ENCODE measurements at regions not wholly inside any gene's neighbourhood (a gene's known extent, or its start where the extent isn't known, plus 50 kb on each side); places are given as distances from the start of the nearest gene placed in this dataset.
"Not testable (repeated sequence)": the region's sequence is repeated elsewhere in the genome, so short reads cannot be mapped to it uniquely, and the experiment has no call there.

DNA sequence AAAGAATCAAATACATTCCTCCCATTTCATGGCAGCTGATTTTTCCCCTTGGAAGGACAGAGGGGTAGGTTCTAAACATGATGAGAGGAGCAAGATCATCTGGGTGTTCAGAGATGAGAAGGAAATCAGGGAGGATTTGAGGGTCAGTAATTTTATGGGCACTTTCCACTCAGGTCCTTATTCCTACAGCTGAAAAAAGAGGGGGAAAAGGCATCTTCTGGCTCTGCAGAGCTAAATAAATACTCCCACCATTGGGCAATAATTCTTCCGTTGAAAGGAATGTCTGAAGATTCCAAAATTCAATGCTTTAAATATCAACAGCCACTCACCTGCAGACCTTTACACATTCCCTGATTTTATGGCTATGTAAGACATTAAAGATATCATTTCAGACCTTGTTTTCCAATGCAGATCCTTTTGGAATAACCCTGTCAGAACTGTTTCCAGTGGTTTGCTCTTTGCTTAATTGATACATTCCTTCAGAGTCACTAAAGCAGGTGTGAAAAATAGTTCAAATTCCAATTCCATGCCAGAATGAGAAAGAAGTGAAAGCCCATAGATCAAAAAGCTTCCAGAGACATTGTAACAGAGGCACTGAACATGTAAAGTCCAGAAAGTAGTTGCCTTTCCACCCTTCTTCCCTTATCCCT, 233.3 kb upstream of the KRR1 start:
- Histone ChIP-seq H3K9me3 (no peaks in the 10 kb centered on the region), H3K4me3 (no peak overlapping the region), H3K36me3 (ENCODE audit: low read depth) (no peaks in the 10 kb centered on the region), H3K4me1 (ENCODE audit: low read depth) (no peaks in the 10 kb centered on the region)
- DNase-seq, result no peak
- TF ChIP-seq, protein P1, sequence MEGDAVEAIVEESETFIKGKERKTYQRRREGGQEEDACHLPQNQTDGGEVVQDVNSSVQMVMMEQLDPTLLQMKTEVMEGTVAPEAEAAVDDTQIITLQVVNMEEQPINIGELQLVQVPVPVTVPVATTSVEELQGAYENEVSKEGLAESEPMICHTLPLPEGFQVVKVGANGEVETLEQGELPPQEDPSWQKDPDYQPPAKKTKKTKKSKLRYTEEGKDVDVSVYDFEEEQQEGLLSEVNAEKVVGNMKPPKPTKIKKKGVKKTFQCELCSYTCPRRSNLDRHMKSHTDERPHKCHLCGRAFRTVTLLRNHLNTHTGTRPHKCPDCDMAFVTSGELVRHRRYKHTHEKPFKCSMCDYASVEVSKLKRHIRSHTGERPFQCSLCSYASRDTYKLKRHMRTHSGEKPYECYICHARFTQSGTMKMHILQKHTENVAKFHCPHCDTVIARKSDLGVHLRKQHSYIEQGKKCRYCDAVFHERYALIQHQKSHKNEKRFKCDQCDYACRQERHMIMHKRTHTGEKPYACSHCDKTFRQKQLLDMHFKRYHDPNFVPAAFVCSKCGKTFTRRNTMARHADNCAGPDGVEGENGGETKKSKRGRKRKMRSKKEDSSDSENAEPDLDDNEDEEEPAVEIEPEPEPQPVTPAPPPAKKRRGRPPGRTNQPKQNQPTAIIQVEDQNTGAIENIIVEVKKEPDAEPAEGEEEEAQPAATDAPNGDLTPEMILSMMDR (IDR thresholded peaks at IDR 0.05), result no peak
- intact Hi-C loops (cut with DNase I, micrococcal nuclease), result no loop called here
- no peak for ATAC-seq

GRCh38 chr12:75742961-75743360, 231.6 kb upstream of the KRR1 start:
- Histone ChIP-seq H3K9me3 (no peaks in the 10 kb centered on the region), H3K4me3 (no peak overlapping the region), H3K36me3 (ENCODE audit: low read depth) (no peaks in the 10 kb centered on the region), H3K4me1 (ENCODE audit: low read depth) (no peaks in the 10 kb centered on the region)
- ATAC-seq (no peak), DNase-seq (no peak)
- TF ChIP-seq, protein P1 (IDR thresholded peaks at IDR 0.05), result no peak
- intact Hi-C loops (cut with DNase I, micrococcal nuclease), result no loop called here

GRCh38 chr12:75742048-75742447, 230.6 kb upstream of the KRR1 start:
- no peak for ATAC-seq
- no peaks in the 10 kb centered on the region for H3K4me1 ChIP-seq (ENCODE audit: low read depth)
- no peak overlapping the region for H3K4me3 ChIP-seq
- no peaks in the 10 kb centered on the region for H3K9me3 ChIP-seq
- TF ChIP-seq, protein P1 (IDR thresholded peaks at IDR 0.05), result no peak
- intact Hi-C loops (cut with DNase I, micrococcal nuclease), result no loop called here
- DNase-seq, result no peak
- H3K36me3 ChIP-seq (ENCODE audit: low read depth), result no peaks in the 10 kb centered on the region

- Histone ChIP-seq H3K4me3 (no peak overlapping the region), H3K36me3 (ENCODE audit: low read depth) (no peaks in the 10 kb centered on the region), H3K4me1 (ENCODE audit: low read depth) (no peaks in the 10 kb centered on the region), H3K9me3 (no peaks in the 10 kb centered on the region)
- TF ChIP-seq, protein P1 (IDR thresholded peaks at IDR 0.05), result no peak
- intact Hi-C loops (cut with DNase I, micrococcal nuclease), result no loop called here
- no peak for ATAC-seq
- no peak for DNase-seq
Measured at GRCh38 chr12:75739912-75740311, 228.5 kb upstream of the KRR1 start.

- intact Hi-C loops (cut with DNase I, micrococcal nuclease); DNase-seq; ATAC-seq; H3K4me3 ChIP-seq; H3K9me3 ChIP-seq; H3K36me3 ChIP-seq (ENCODE audit: low read depth); H3K4me1 ChIP-seq (ENCODE audit: low read depth): not testable (repeated sequence)
Measured at GRCh38 chr12:75739098-75739497, 227.7 kb upstream of the KRR1 start.

DNA sequence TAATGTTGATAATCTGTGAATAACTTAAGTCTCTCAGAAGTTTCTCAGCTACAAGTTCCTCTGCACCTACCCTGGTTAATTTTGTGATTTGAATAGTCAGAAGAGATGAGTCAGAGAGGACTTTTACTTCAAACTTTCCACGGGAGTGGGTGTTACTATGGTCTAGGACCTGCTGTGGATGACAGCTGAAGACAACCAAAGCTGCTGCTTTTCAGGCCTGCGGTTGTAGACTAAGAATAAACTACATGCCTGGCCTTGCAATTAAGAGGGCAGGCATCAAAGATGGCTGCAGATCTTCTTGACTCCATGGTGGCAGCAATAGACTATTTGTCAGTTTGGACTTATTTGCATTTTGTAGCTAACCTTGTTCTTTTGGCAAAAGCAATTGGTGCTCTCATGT, 227.1 kb upstream of the KRR1 start:
- ATAC-seq, result no peak
- intact Hi-C loops (cut with DNase I, micrococcal nuclease), result no loop called here
- DNase-seq, result no peak
- TF ChIP-seq, protein P1 (IDR thresholded peaks at IDR 0.05), result no peak
- Histone ChIP-seq H3K36me3 (ENCODE audit: low read depth) (no peaks in the 10 kb centered on the region), H3K4me3 (no peak overlapping the region), H3K9me3 (no peaks in the 10 kb centered on the region), H3K4me1 (ENCODE audit: low read depth) (no peaks in the 10 kb centered on the region)

Data from mucosa of descending colon (tissue), 3 donors.